ENCODE measurements at regions not wholly inside any gene's neighbourhood (a gene's known extent, or its start where the extent isn't known, plus 50 kb on each side); places are given as distances from the start of the nearest gene placed in this dataset.

- TF ChIP-seq POLR2A (IDR thresholded peaks at IDR 0.05; ENCODE audit: low read depth) (no peak), CTCF (IDR thresholded peaks at IDR 0.05) (no peak), EP300 (IDR thresholded peaks at IDR 0.05) (no peak), POLR2AphosphoS5 (IDR thresholded peaks at IDR 0.05) (no peak)
Measured at GRCh38 chr4:64538219-64538618, 129.0 kb upstream of the TECRL start.
